PC-3 (cell line): ENCODE measurements at regions not wholly inside any gene's neighbourhood (a gene's known extent, or its start where the extent isn't known, plus 50 kb on each side); places are given as distances from the start of the nearest gene placed in this dataset.

ENCODE experiments used
- ATAC-seq: fragments of 200-7000 bp; cut with Tn5 transposase; 2 replicates; pipeline ENCODE4 v1.9.1; 2020; ENCODE audit warnings: mild to moderate bottlenecking, moderate library complexity
- BruUV-seq: library from RNA; stranded (reverse); fragments of 400-500 nt; replicated peaks from 2 replicates; lab custom pipeline; 2021; lab: Mats Ljungman, UMichigan
- CTCF ChIA-PET: fragments of 300-600 bp; sonication (Branson Sonifier 250); formaldehyde crosslinking; loops from one replicate; lab custom pipeline; 2022; ENCODE audit warnings: antibody characterized with exemption; lab: Charles Lee
- POLR2A ChIA-PET: fragments of 300-600 bp; sonication (Branson Sonifier 250); formaldehyde crosslinking; loops from one replicate; lab custom pipeline; 2022; ENCODE audit warnings: antibody characterized with exemption; ENCODE audit not compliant: unreplicated experiment; lab: Charles Lee
- DNase-seq: peaks from one replicate; pipeline ENCODE4 v3.0.0-alpha.2; 2015
- H2AFZ ChIP-seq: fragments of 300-600 bp; sonication (generic); 2 replicates; pipeline ENCODE4 v1.6.0; 2016; ENCODE audit warnings: antibody characterized with exemption, low read length
- H3F3A ChIP-seq: fragments of 300-600 bp; sonication (generic); one replicate; pipeline ENCODE4 v1.6.0; 2017; ENCODE audit warnings: antibody characterized with exemption, low read length, control low read depth, mild to moderate bottlenecking; ENCODE audit not compliant: unreplicated experiment
- H3K27ac ChIP-seq: fragments of 300-600 bp; sonication (generic); 2 replicates; pipeline ENCODE4 v1.5.1; 2016; ENCODE audit warnings: mild to moderate bottlenecking, low read length
- H3K27me3 ChIP-seq: fragments of 300-600 bp; sonication (generic); 2 replicates; pipeline ENCODE4 v1.6.1; 2016; ENCODE audit warnings: low read length, mixed read lengths
- H3K36me3 ChIP-seq: fragments of 300-600 bp; sonication (generic); 2 replicates; pipeline ENCODE4 v1.6.1; 2016; ENCODE audit warnings: low read depth, mixed run types, low read length, mixed read lengths
- H3K4me1 ChIP-seq: fragments of 300-600 bp; sonication (generic); 2 replicates; pipeline ENCODE4 v1.5.1; 2016; ENCODE audit warnings: low read length; ENCODE audit not compliant: insufficient read depth
- H3K4me2 ChIP-seq: fragments of 300-600 bp; sonication (generic); 2 replicates; pipeline ENCODE4 v1.6.0; 2016; ENCODE audit warnings: low read length
- H3K4me3 ChIP-seq: fragments of 300-600 bp; sonication (generic); 2 replicates; pipeline ENCODE4 v1.5.1; 2016; ENCODE audit warnings: mild to moderate bottlenecking, low read length, mixed read lengths
- H3K79me2 ChIP-seq: fragments of 300-600 bp; sonication (generic); 2 replicates; pipeline ENCODE4 v1.6.1; 2017; ENCODE audit warnings: low read length, mixed read lengths
- H3K9ac ChIP-seq: fragments of 300-600 bp; sonication (generic); 2 replicates; pipeline ENCODE4 v1.6.0; 2016; ENCODE audit warnings: mild to moderate bottlenecking, low read length
- H3K9me2 ChIP-seq: fragments of 300-600 bp; sonication (generic); replicated peaks from 2 replicates; pipeline ENCODE4 v1.6.1; 2016; ENCODE audit warnings: mixed run types, low read length, mixed read lengths
- H3K9me3 ChIP-seq: fragments of 300-600 bp; sonication (generic); 2 replicates; pipeline ENCODE4 v1.6.1; 2016; ENCODE audit warnings: low read length, mixed read lengths
- H4K20me1 ChIP-seq: fragments of 300-600 bp; sonication (generic); 2 replicates; pipeline ENCODE4 v1.6.1; 2016; ENCODE audit warnings: low read length, mixed read lengths
- EZH2 ChIP-seq: fragments of 300-600 bp; sonication (generic); IDR thresholded peaks from one replicate; pipeline ENCODE4 v1.6.1; 2017; ENCODE audit warnings: antibody characterized with exemption, mild to moderate bottlenecking, low read length; ENCODE audit not compliant: unreplicated experiment
- EZH2phosphoT487 ChIP-seq: fragments of 300-600 bp; sonication (generic); IDR thresholded peaks from 2 replicates; pipeline ENCODE4 v1.6.1; 2018; ENCODE audit warnings: mild to moderate bottlenecking, antibody characterized with exemption, low read length, borderline replicate concordance
- intact Hi-C: fragments of 100-400 bp; cut with micrococcal nuclease; formaldehyde crosslinking; loops from 2 replicates; pipeline ENCODE4 v1.9.0; 2023
- TF ChIP-seq, protein P1 (sequence below): fragments of 300-600 bp; sonication (generic); conservative IDR thresholded peaks from 2 replicates; pipeline ENCODE4 v1.5.1; 2017; ENCODE audit warnings: antibody characterized with exemption, low read depth, mild to moderate bottlenecking, low read length

DNA sequence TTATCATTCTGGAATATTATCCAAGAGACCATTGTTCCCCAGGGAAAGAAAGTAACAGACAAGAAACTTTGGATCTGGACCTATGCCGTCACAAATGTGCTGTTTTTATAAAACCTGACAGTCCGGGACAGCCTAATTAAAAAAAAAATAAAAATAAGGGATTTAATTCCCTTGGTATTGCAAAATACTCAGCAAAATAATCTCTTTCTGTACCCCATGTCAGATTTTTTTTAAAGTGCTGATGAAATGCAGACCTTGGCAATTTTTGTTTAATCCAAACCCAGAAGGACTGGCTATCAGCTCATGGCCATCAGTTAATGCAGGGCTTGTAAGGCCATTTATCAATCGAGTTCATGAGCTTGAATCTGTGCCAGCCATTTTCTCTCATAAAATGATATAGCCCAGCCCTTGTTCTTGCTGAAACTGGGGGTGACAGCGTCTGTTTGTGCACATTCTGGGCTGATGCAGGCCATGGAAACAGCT is 162.7 kb upstream of the S1PR3 start:
- Histone ChIP-seq H3K4me3 (no peak overlapping the region), H3K9me2 (no peaks in the 10 kb centered on the region), H3K27ac (no peak overlapping the region), H2AFZ (no peak overlapping the region), H3K9me3 (no peaks in the 10 kb centered on the region), H4K20me1 (no peaks in the 10 kb centered on the region), H3K4me2 (no peak overlapping the region), H3F3A (no peaks in the 10 kb centered on the region), H3K79me2 (no peaks in the 10 kb centered on the region), H3K27me3 (no peaks in the 10 kb centered on the region), H3K9ac (no peak overlapping the region), H3K36me3 (no peaks in the 10 kb centered on the region), H3K4me1 (no peaks in the 10 kb centered on the region)
- ChIA-PET POLR2A (no interaction called here), CTCF (no interaction called here)
- no peak for TF ChIP-seq EZH2phosphoT487
- TF ChIP-seq EZH2 = no peak
- TF ChIP-seq, protein P1, sequence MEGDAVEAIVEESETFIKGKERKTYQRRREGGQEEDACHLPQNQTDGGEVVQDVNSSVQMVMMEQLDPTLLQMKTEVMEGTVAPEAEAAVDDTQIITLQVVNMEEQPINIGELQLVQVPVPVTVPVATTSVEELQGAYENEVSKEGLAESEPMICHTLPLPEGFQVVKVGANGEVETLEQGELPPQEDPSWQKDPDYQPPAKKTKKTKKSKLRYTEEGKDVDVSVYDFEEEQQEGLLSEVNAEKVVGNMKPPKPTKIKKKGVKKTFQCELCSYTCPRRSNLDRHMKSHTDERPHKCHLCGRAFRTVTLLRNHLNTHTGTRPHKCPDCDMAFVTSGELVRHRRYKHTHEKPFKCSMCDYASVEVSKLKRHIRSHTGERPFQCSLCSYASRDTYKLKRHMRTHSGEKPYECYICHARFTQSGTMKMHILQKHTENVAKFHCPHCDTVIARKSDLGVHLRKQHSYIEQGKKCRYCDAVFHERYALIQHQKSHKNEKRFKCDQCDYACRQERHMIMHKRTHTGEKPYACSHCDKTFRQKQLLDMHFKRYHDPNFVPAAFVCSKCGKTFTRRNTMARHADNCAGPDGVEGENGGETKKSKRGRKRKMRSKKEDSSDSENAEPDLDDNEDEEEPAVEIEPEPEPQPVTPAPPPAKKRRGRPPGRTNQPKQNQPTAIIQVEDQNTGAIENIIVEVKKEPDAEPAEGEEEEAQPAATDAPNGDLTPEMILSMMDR = no peak
- intact Hi-C loops = no loop called here
- no peak for ATAC-seq
- no peak for DNase-seq
- BruUV-seq = no TSS peak

DNA sequence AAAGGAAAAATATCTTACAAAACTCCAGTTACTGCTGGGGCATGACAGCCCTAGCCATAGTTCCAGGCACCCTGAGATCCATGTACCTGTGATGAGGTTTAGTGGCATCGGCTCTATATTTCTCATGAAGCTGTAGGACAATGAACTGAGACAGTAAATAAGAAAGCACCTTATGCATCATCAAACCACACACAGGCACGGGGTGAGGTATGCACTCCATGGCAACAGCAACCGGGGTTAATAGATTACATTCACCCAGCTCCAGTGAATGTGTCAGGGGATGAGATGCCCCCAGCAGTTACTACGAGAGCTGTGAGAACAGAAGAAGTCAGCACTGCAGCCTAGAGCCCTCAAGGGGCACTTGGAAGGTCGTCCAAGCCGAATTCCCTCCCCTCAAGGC is 162.0 kb upstream of the S1PR3 start:
- H3K36me3 ChIP-seq = no peaks in the 10 kb centered on the region
- no TSS peak for BruUV-seq
- H3K9ac ChIP-seq = no peak overlapping the region
- no peak for ATAC-seq
- H3K4me3 ChIP-seq = no peak overlapping the region
- peak; percentile 7 for DNase-seq
- no peak overlapping the region for H2AFZ ChIP-seq
- H3K27me3 ChIP-seq = no peaks in the 10 kb centered on the region
- no peaks in the 10 kb centered on the region for H3K4me1 ChIP-seq
- CTCF ChIA-PET = no interaction called here
- no peaks in the 10 kb centered on the region for H4K20me1 ChIP-seq
- no peak overlapping the region for H3K4me2 ChIP-seq
- no peaks in the 10 kb centered on the region for H3K9me3 ChIP-seq
- no peaks in the 10 kb centered on the region for H3K9me2 ChIP-seq
- no peaks in the 10 kb centered on the region for H3K79me2 ChIP-seq
- no peak overlapping the region for H3K27ac ChIP-seq
- POLR2A ChIA-PET = no interaction called here
- intact Hi-C loops = no loop called here
- TF ChIP-seq EZH2phosphoT487 (no peak), EZH2 (no peak)
- TF ChIP-seq, protein P1 = no peak
- no peaks in the 10 kb centered on the region for H3F3A ChIP-seq

DNA sequence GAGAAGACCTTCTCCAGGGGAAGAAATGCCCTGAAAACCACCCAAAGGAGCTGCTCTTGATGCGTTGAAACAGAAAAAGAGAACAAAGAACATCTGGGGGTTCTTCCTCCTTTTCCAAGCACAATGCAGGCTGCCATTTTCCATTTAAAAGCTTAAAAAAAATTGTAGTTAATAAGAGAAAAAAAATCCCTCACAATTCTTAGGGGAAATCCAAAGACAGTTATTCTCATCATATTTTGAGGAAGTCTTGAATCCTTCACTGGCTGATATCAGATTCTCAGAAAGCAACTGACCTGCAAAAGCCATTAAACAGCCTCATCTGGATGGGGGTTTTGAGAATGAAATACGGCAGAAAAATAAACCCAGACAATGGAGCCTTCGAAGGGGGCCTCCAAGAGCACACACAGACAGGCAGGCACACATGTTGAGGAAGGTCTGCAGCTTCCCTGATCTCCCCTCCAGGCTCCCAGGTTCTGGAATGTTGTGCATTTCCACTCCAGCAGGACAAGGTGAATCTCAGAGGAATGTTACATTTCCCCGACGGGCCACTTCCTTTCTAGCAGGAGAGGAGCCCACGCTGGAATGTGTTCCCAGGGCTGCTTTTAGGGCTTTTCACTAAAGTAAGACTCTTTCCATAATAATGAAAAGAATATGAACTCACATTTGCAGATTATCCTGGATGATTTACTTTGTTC is 159.4 kb upstream of the S1PR3 start:
- Histone ChIP-seq H2AFZ (no peak overlapping the region), H3K36me3 (no peaks in the 10 kb centered on the region), H3K79me2 (no peaks in the 10 kb centered on the region), H3K4me1 (no peaks in the 10 kb centered on the region; the same call in 1 of the 2 replicates), H3K27ac (no peak overlapping the region), H4K20me1 (no peaks in the 10 kb centered on the region), H3K27me3 (no peaks in the 10 kb centered on the region), H3K9me3 (no peaks in the 10 kb centered on the region), H3F3A (no peaks in the 10 kb centered on the region), H3K9ac (no peak overlapping the region), H3K4me2 (no peak overlapping the region), H3K9me2 (no peaks in the 10 kb centered on the region), H3K4me3 (no peak overlapping the region)
- ChIA-PET CTCF (no interaction called here), POLR2A (no interaction called here)
- no TSS peak for BruUV-seq
- DNase-seq = no peak
- intact Hi-C loops = no loop called here
- TF ChIP-seq EZH2 (no peak), EZH2phosphoT487 (no peak)
- TF ChIP-seq, protein P1 = no peak
- ATAC-seq = no peak
